ENCODE measurements at regions not wholly inside any gene's neighbourhood (a gene's known extent, or its start where the extent isn't known, plus 50 kb on each side); places are given as distances from the start of the nearest gene placed in this dataset.
"Not testable (repeated sequence)": the region's sequence is repeated elsewhere in the genome, so short reads cannot be mapped to it uniquely, and the experiment has no call there.

GRCh38 chr3:75579981-75580782 lies 83.9 kb upstream of the FRG2C start:
- in situ Hi-C loops (cut with MboI; ENCODE audit: low sequenced_read_pairs, unreplicated experiment), result not testable (repeated sequence)
- DNase-seq (ENCODE audit: low spot score), result peak; percentile 63
- peak; percentile 71 for TF ChIP-seq CTCF (IDR thresholded peaks at IDR 0.05; ENCODE audit: borderline replicate concordance, control extremely low read depth, extremely low read depth, insufficient read depth, missing control alignments)

- in situ Hi-C loops (cut with MboI; ENCODE audit: low sequenced_read_pairs, unreplicated experiment); DNase-seq (ENCODE audit: low spot score): not testable (repeated sequence)
Measured at GRCh38 chr3:75582536-75582935, 81.6 kb upstream of the FRG2C start.

- in situ Hi-C loops (cut with MboI; ENCODE audit: low sequenced_read_pairs, unreplicated experiment); DNase-seq (ENCODE audit: low spot score): not testable (repeated sequence)
Measured at GRCh38 chr3:75583116-75583515, 81.0 kb upstream of the FRG2C start.

GRCh38 chr3:75587695-75588094 lies 76.4 kb upstream of the FRG2C start:
- DNase-seq (ENCODE audit: low spot score); in situ Hi-C loops (cut with MboI; ENCODE audit: low sequenced_read_pairs, unreplicated experiment): not testable (repeated sequence)

GRCh38 chr3:75590382-75590781 lies 73.7 kb upstream of the FRG2C start:
- DNase-seq (ENCODE audit: low spot score); in situ Hi-C loops (cut with MboI; ENCODE audit: low sequenced_read_pairs, unreplicated experiment): not testable (repeated sequence)

GRCh38 chr3:75604286-75604934 lies 59.7 kb upstream of the FRG2C start:
- DNase-seq (ENCODE audit: low spot score); in situ Hi-C loops (cut with MboI; ENCODE audit: low sequenced_read_pairs, unreplicated experiment): not testable (repeated sequence)

GRCh38 chr3:75607996-75608395 lies 56.1 kb upstream of the FRG2C start:
- DNase-seq (ENCODE audit: low spot score); in situ Hi-C loops (cut with MboI; ENCODE audit: low sequenced_read_pairs, unreplicated experiment): not testable (repeated sequence)

- DNase-seq (ENCODE audit: low spot score); in situ Hi-C loops (cut with MboI; ENCODE audit: low sequenced_read_pairs, unreplicated experiment): not testable (repeated sequence)
Measured at GRCh38 chr3:75609598-75609997, 54.5 kb upstream of the FRG2C start.

GRCh38 chr3:75610773-75611172 lies 53.4 kb upstream of the FRG2C start:
- in situ Hi-C loops (cut with MboI; ENCODE audit: low sequenced_read_pairs, unreplicated experiment), result no loop called here
- TF ChIP-seq CTCF (IDR thresholded peaks at IDR 0.05; ENCODE audit: borderline replicate concordance, control extremely low read depth, extremely low read depth, insufficient read depth, missing control alignments), result no peak
- no peak for DNase-seq (ENCODE audit: low spot score)

- in situ Hi-C loops (cut with MboI; ENCODE audit: low sequenced_read_pairs, unreplicated experiment); DNase-seq (ENCODE audit: low spot score): not testable (repeated sequence)
Measured at GRCh38 chr3:75611724-75612460, 52.2 kb upstream of the FRG2C start.
